ENCODE measurements at regions not wholly inside any gene's neighbourhood (a gene's known extent, or its start where the extent isn't known, plus 50 kb on each side); places are given as distances from the start of the nearest gene placed in this dataset.

DNA sequence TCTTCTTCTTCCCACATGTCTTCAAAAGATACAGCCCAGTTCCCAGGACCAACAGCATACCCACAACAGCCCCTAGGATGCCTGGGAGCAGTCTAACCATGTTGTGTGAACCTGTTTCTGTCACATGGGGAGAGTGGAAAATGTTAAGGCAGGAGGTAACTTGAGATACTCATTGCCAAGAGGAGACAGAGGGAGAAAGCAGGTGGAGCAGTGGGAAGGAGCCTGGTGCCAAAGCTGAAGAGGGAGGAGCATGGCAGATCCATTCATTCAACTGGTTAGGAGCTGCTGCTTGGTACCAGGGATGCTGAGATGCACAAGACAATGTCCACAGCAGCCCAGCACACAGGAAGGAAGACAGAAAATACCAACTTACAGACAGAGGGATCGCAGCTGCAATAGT lies 149.8 kb upstream of the ETV3 start:
- H3K14ac ChIP-seq (ENCODE audit: low read length): no peak overlapping the region
- no peak overlapping the region for H3K4me3 ChIP-seq (ENCODE audit: low read depth, low read length)
- no peak overlapping the region for H3K27ac ChIP-seq (ENCODE audit: low read depth, low read length)
- no peaks in the 10 kb centered on the region for H3K79me2 ChIP-seq (ENCODE audit: control insufficient read depth, insufficient read depth, low read length, poor library complexity)
- H4K8ac ChIP-seq (ENCODE audit: low read depth, low read length): no peak overlapping the region
- H3K9ac ChIP-seq (ENCODE audit: low read length): no peak overlapping the region
- H3K18ac ChIP-seq (ENCODE audit: low read length): no peak overlapping the region
- H3K4me1 ChIP-seq (ENCODE audit: control insufficient read depth in 1 of 2, insufficient read depth in 2 of 2, low read length in 2 of 2): no peaks in the 10 kb centered on the region
- H4K91ac ChIP-seq (ENCODE audit: low read depth, low read length): no peak overlapping the region
- H3K79me1 ChIP-seq (ENCODE audit: low read length): no peaks in the 10 kb centered on the region
- H3K9me3 ChIP-seq (ENCODE audit: insufficient read depth, low read depth, low read length): peaks cover 4% of the 10 kb centered on the region
- no peak overlapping the region for H2BK120ac ChIP-seq (ENCODE audit: insufficient read depth, low read length, poor library complexity)
- no CpG with 5 or more reads among the region's 1 CpG for WGBS (ENCODE audit: extremely low coverage, insufficient coverage, insufficient read length)
- no peak overlapping the region for H2BK12ac ChIP-seq (ENCODE audit: low read length)
- no peak overlapping the region for H2AFZ ChIP-seq (ENCODE audit: insufficient read depth, low read length, poor library complexity)
- DNase-seq: no peak
- no peak overlapping the region for H3K4ac ChIP-seq (ENCODE audit: low read depth, low read length)
- no peak overlapping the region for H2AK5ac ChIP-seq (ENCODE audit: low read length)
- H3K4me2 ChIP-seq (ENCODE audit: low read length): no peak overlapping the region
- H3K27me3 ChIP-seq (ENCODE audit: insufficient read depth, low read length): no peaks in the 10 kb centered on the region
- no peak overlapping the region for H2BK5ac ChIP-seq (ENCODE audit: low read depth, low read length, poor library complexity)
- no peak overlapping the region for H3K23ac ChIP-seq (ENCODE audit: low read length)
- no peaks in the 10 kb centered on the region for H3K36me3 ChIP-seq (ENCODE audit: control insufficient read depth in 1 of 2, insufficient read depth in 2 of 2, low read length in 2 of 2)
- no peak overlapping the region for H4K12ac ChIP-seq (ENCODE audit: low read depth, low read length)

DNA sequence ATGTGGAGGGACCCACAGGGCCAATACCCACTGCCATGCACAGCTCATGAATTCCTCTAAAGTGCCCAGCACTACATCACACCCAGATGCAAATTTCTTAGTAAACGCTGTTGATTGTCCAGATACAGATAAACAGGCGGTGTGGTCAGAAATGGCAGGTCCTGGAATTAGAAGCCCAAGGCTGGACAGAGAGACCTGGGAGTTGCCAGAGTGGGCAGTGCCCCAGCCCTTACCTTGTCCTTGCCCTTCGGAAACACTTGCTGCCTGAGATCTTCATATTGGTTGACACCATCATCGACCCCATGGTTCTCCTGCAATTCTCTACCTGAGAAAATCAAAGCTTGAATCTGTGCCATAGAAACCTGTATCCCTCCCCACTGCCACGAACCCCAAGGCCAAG lies 149.3 kb upstream of the ETV3 start:
- Histone ChIP-seq H3K4me3 (ENCODE audit: low read depth, low read length) (no peak overlapping the region), H4K12ac (ENCODE audit: low read depth, low read length) (no peak overlapping the region), H3K9me3 (ENCODE audit: insufficient read depth, low read depth, low read length) (peaks cover 4% of the 10 kb centered on the region), H3K36me3 (ENCODE audit: control insufficient read depth in 1 of 2, insufficient read depth in 2 of 2, low read length in 2 of 2) (no peaks in the 10 kb centered on the region), H4K8ac (ENCODE audit: low read depth, low read length) (no peak overlapping the region), H2BK120ac (ENCODE audit: insufficient read depth, low read length, poor library complexity) (no peak overlapping the region), H3K4me2 (ENCODE audit: low read length) (no peak overlapping the region), H3K27me3 (ENCODE audit: insufficient read depth, low read length) (no peaks in the 10 kb centered on the region), H3K4me1 (ENCODE audit: control insufficient read depth in 1 of 2, insufficient read depth in 2 of 2, low read length in 2 of 2) (no peaks in the 10 kb centered on the region), H4K91ac (ENCODE audit: low read depth, low read length) (no peak overlapping the region), H3K27ac (ENCODE audit: low read depth, low read length) (no peak overlapping the region), H3K79me2 (ENCODE audit: control insufficient read depth, insufficient read depth, low read length, poor library complexity) (no peaks in the 10 kb centered on the region), H3K9ac (ENCODE audit: low read length) (no peak overlapping the region), H2BK5ac (ENCODE audit: low read depth, low read length, poor library complexity) (no peak overlapping the region), H3K23ac (ENCODE audit: low read length) (no peak overlapping the region), H3K79me1 (ENCODE audit: low read length) (no peaks in the 10 kb centered on the region), H3K14ac (ENCODE audit: low read length) (no peak overlapping the region), H2BK12ac (ENCODE audit: low read length) (no peak overlapping the region), H2AFZ (ENCODE audit: insufficient read depth, low read length, poor library complexity) (no peak overlapping the region), H3K18ac (ENCODE audit: low read length) (no peak overlapping the region), H2AK5ac (ENCODE audit: low read length) (no peak overlapping the region), H3K4ac (ENCODE audit: low read depth, low read length) (no peak overlapping the region)
- WGBS (ENCODE audit: extremely low coverage, insufficient coverage, insufficient read length): no CpG with 5 or more reads among the region's 5 CpGs
- no peak for DNase-seq

DNA sequence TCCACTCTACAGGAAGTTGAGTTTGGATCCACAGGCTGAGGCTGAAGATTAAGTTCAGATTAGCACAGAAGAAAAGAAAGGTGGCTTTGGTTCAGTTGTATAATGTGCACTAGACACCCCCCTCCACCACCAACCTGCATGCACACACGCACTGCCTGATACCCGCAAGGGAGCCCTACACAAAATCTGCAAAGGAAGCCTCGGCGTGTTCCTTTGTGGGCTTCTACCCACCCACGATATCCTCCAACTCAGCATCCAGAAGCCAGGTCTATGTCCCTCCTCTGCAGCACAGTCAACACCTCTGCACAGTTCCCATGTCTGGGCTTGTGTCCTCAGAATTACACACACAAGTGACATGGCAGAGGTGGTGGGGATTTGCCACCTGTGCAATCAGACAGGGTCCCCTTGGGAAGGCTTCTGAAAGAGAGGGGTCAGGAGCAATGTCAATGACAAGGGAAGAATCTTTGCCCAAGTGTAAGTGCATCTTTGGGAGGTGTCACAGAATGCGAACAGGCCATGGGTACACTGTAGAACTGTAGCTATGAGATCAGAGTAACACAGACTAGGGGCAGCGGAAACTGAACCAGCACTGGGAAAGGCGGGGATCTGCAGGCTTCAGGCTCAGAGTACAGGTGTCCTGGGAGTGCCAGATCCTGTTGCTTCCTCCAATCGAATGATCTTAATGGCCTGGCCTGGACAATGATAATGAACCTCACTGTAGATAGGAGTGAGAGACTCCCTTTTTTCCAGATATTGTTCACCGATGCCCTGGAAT lies 148.6 kb upstream of the ETV3 start:
- H3K27ac ChIP-seq (ENCODE audit: low read depth, low read length): no peak overlapping the region
- no peaks in the 10 kb centered on the region for H3K79me1 ChIP-seq (ENCODE audit: low read length)
- no peak overlapping the region for H4K12ac ChIP-seq (ENCODE audit: low read depth, low read length)
- WGBS (ENCODE audit: extremely low coverage, insufficient coverage, insufficient read length): no CpG with 5 or more reads among the region's 10 CpGs
- no peak overlapping the region for H3K14ac ChIP-seq (ENCODE audit: low read length)
- DNase-seq: no peak
- no peak overlapping the region for H2BK5ac ChIP-seq (ENCODE audit: low read depth, low read length, poor library complexity)
- no peak overlapping the region for H2BK120ac ChIP-seq (ENCODE audit: insufficient read depth, low read length, poor library complexity)
- H3K36me3 ChIP-seq (ENCODE audit: control insufficient read depth in 1 of 2, insufficient read depth in 2 of 2, low read length in 2 of 2): no peaks in the 10 kb centered on the region
- no peak overlapping the region for H3K4me2 ChIP-seq (ENCODE audit: low read length)
- H3K23ac ChIP-seq (ENCODE audit: low read length): no peak overlapping the region
- no peaks in the 10 kb centered on the region for H3K79me2 ChIP-seq (ENCODE audit: control insufficient read depth, insufficient read depth, low read length, poor library complexity)
- H3K4ac ChIP-seq (ENCODE audit: low read depth, low read length): no peak overlapping the region
- H3K9me3 ChIP-seq (ENCODE audit: insufficient read depth, low read depth, low read length): peaks cover 4% of the 10 kb centered on the region
- no peak overlapping the region for H4K8ac ChIP-seq (ENCODE audit: low read depth, low read length)
- H3K18ac ChIP-seq (ENCODE audit: low read length): no peak overlapping the region
- no peak overlapping the region for H2AFZ ChIP-seq (ENCODE audit: insufficient read depth, low read length, poor library complexity)
- H3K9ac ChIP-seq (ENCODE audit: low read length): no peak overlapping the region
- no peaks in the 10 kb centered on the region for H3K27me3 ChIP-seq (ENCODE audit: insufficient read depth, low read length)
- H4K91ac ChIP-seq (ENCODE audit: low read depth, low read length): no peak overlapping the region
- H2BK12ac ChIP-seq (ENCODE audit: low read length): no peak overlapping the region
- no peaks in the 10 kb centered on the region for H3K4me1 ChIP-seq (ENCODE audit: control insufficient read depth in 1 of 2, insufficient read depth in 2 of 2, low read length in 2 of 2)
- H3K4me3 ChIP-seq (ENCODE audit: low read depth, low read length): no peak overlapping the region
- H2AK5ac ChIP-seq (ENCODE audit: low read length): no peak overlapping the region

DNA sequence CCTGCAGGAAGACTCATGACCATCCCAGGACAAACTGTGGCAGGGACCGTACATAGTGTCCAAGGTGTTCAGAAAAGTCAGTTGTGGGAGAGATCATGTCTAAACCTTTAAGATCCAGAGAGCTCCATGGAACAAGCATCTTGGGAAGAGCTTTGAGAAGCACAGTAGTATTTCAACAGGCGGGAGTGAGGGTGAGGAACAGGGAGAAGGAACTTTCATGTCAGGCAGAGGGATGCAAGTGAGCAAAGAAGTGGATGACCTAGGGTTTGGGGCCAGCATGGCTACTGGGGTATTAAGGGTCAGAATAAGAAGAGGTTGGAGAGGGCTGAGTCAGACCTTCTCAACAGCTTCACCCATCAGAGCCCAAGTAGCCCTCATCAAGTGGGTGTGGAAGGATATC lies 147.9 kb upstream of the ETV3 start:
- no peaks in the 10 kb centered on the region for H3K27me3 ChIP-seq (ENCODE audit: insufficient read depth, low read length)
- H4K91ac ChIP-seq (ENCODE audit: low read depth, low read length): no peak overlapping the region
- H3K9ac ChIP-seq (ENCODE audit: low read length): no peak overlapping the region
- H3K18ac ChIP-seq (ENCODE audit: low read length): no peak overlapping the region
- no peaks in the 10 kb centered on the region for H3K79me1 ChIP-seq (ENCODE audit: low read length)
- H3K4me2 ChIP-seq (ENCODE audit: low read length): no peak overlapping the region
- DNase-seq: no peak
- H3K4me1 ChIP-seq (ENCODE audit: control insufficient read depth in 1 of 2, insufficient read depth in 2 of 2, low read length in 2 of 2): no peaks in the 10 kb centered on the region
- peaks cover 4% of the 10 kb centered on the region for H3K9me3 ChIP-seq (ENCODE audit: insufficient read depth, low read depth, low read length)
- H3K23ac ChIP-seq (ENCODE audit: low read length): no peak overlapping the region
- no peaks in the 10 kb centered on the region for H3K36me3 ChIP-seq (ENCODE audit: control insufficient read depth in 1 of 2, insufficient read depth in 2 of 2, low read length in 2 of 2)
- no CpG with 5 or more reads among the region's 2 CpGs for WGBS (ENCODE audit: extremely low coverage, insufficient coverage, insufficient read length)
- H4K8ac ChIP-seq (ENCODE audit: low read depth, low read length): no peak overlapping the region
- H3K4me3 ChIP-seq (ENCODE audit: low read depth, low read length): no peak overlapping the region
- H2AK5ac ChIP-seq (ENCODE audit: low read length): no peak overlapping the region
- H3K4ac ChIP-seq (ENCODE audit: low read depth, low read length): no peak overlapping the region
- no peak overlapping the region for H2BK120ac ChIP-seq (ENCODE audit: insufficient read depth, low read length, poor library complexity)
- no peak overlapping the region for H3K14ac ChIP-seq (ENCODE audit: low read length)
- H2AFZ ChIP-seq (ENCODE audit: insufficient read depth, low read length, poor library complexity): no peak overlapping the region
- H2BK5ac ChIP-seq (ENCODE audit: low read depth, low read length, poor library complexity): no peak overlapping the region
- no peak overlapping the region for H4K12ac ChIP-seq (ENCODE audit: low read depth, low read length)
- no peak overlapping the region for H2BK12ac ChIP-seq (ENCODE audit: low read length)
- H3K27ac ChIP-seq (ENCODE audit: low read depth, low read length): no peak overlapping the region
- no peaks in the 10 kb centered on the region for H3K79me2 ChIP-seq (ENCODE audit: control insufficient read depth, insufficient read depth, low read length, poor library complexity)
